ENCODE measurements at regions not wholly inside any gene's neighbourhood (a gene's known extent, or its start where the extent isn't known, plus 50 kb on each side); places are given as distances from the start of the nearest gene placed in this dataset.

DNA sequence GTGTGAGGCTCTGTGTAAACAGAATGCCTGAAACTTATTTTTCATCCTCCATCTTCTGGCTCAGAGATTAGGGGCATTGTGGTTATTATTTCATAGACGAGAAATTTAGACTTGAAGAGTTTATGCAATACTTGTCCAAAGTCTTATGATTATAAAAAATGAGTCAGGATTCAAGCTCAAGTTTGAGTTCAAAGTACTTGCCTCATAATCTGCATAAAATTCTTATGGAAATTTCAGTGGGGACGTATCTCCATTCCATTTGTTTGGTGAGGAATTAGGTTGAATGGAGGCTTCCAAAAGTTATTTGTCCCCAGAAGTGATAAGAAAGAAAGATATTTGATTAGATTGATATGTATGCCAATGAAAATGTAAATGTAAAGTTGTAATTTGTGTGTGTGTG lies 93.7 kb upstream of the CLVS2 start:
- H3K4me1 Mint-ChIP-seq: peaks cover 4% of the 10 kb centered on the region; the same call in 2 of the 3 replicates
- no peak for TF ChIP-seq ZNF331 (CRISPR knock-in tag; IDR thresholded peaks at IDR 0.05; ENCODE audit: low read depth)
- no peak for TF ChIP-seq EZH2phosphoT487 (IDR thresholded peaks at IDR 0.05; ENCODE audit: unreplicated experiment)
- no peaks in the 10 kb centered on the region for H3K27me3 ChIP-seq (ENCODE audit: insufficient read depth)
- no peaks in the 10 kb centered on the region for H3K36me3 ChIP-seq (ENCODE audit: insufficient read depth)
- no peak for ATAC-seq
- H3K9me3 Mint-ChIP-seq: no peaks in the 10 kb centered on the region
- no peak overlapping the region for H3K27ac ChIP-seq (ENCODE audit: low read depth)
- no peaks in the 10 kb centered on the region for H3K79me2 ChIP-seq (replicated peaks; ENCODE audit: insufficient read depth)
- no peak overlapping the region for H3K27ac Mint-ChIP-seq
- no peaks in the 10 kb centered on the region for H3K36me3 Mint-ChIP-seq (ENCODE audit: low read depth)
- H2AFZ ChIP-seq: no peak overlapping the region
- DNase-seq (ENCODE audit: low spot score): no peak
- H3K27me3 Mint-ChIP-seq (ENCODE audit: insufficient read depth, low read depth, poor library complexity): no peaks in the 10 kb centered on the region
- no peaks in the 10 kb centered on the region for H4K20me1 ChIP-seq (replicated peaks; ENCODE audit: insufficient read depth)
- H3K4me2 ChIP-seq: no peak overlapping the region
- H3F3A ChIP-seq (replicated peaks; ENCODE audit: low read depth): no peaks in the 10 kb centered on the region
- H3K9me2 ChIP-seq (ENCODE audit: insufficient read depth): peaks cover 8% of the 10 kb centered on the region; the same call in 1 of the 2 replicates
- no peak overlapping the region for H3K4me3 Mint-ChIP-seq
- H3K4me3 ChIP-seq: no peak overlapping the region
- H3K4me1 ChIP-seq (ENCODE audit: insufficient read depth): peaks cover 7% of the 10 kb centered on the region

DNA sequence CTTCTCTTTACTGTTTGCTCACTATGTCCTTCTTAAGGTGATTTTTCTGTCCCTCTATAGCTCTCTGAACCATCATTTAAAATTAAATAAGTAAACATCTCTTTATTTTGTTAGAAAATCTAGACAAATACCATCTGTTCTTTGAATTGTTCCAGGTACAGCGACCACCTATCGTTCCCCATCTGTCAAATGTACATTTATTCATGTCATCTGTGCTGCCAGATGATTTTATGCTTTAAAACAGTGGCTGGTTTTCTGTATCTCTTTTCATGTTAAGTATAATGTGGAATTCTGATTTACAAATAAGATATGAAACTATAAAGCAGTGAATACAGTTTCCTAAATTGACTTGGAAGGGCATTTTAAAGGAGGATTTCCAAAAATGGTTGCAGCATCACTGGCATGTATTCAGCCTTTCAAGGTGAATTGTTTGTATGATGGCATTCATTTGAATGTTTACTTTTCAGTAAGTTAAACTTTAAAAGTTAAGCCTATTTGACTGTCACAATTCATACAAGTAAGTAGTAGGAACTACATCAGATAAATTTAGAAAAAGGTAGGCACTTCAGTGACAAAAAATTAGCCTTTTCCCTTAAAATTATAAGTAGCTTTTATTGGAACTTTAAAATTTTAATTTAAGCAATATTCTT lies 92.6 kb upstream of the CLVS2 start:
- Mint-ChIP-seq H3K4me1 (peaks cover 4% of the 10 kb centered on the region; the same call in 2 of the 3 replicates), H3K27me3 (ENCODE audit: insufficient read depth, low read depth, poor library complexity) (no peaks in the 10 kb centered on the region), H3K4me3 (no peak overlapping the region), H3K27ac (no peak overlapping the region), H3K36me3 (ENCODE audit: low read depth) (no peaks in the 10 kb centered on the region), H3K9me3 (no peaks in the 10 kb centered on the region)
- Histone ChIP-seq H3K79me2 (replicated peaks; ENCODE audit: insufficient read depth) (no peaks in the 10 kb centered on the region), H2AFZ (no peak overlapping the region), H3K27ac (ENCODE audit: low read depth) (no peak overlapping the region), H3K4me3 (no peak overlapping the region), H3K4me2 (no peak overlapping the region), H4K20me1 (replicated peaks; ENCODE audit: insufficient read depth) (no peaks in the 10 kb centered on the region), H3K4me1 (ENCODE audit: insufficient read depth) (peaks cover 7% of the 10 kb centered on the region), H3K9me2 (ENCODE audit: insufficient read depth) (peaks cover 8% of the 10 kb centered on the region; the same call in 1 of the 2 replicates), H3K36me3 (ENCODE audit: insufficient read depth) (no peaks in the 10 kb centered on the region), H3K27me3 (ENCODE audit: insufficient read depth) (no peaks in the 10 kb centered on the region), H3F3A (replicated peaks; ENCODE audit: low read depth) (no peaks in the 10 kb centered on the region)
- DNase-seq (ENCODE audit: low spot score) (no peak), ATAC-seq (no peak)
- TF ChIP-seq NANOG (IDR thresholded peaks at IDR 0.05; ENCODE audit: borderline replicate concordance) (no peak), JUNB (IDR thresholded peaks at IDR 0.05; ENCODE audit: unreplicated experiment) (no peak), ZNF114 (CRISPR knock-in tag; IDR thresholded peaks at IDR 0.05) (no peak), CREB1 (CRISPR knock-in tag; IDR thresholded peaks at IDR 0.05; ENCODE audit: low read depth) (no peak), EZH2 (IDR thresholded peaks at IDR 0.05; ENCODE audit: low read depth, unreplicated experiment) (no peak), ZNF331 (CRISPR knock-in tag; IDR thresholded peaks at IDR 0.05; ENCODE audit: low read depth) (no peak), EZH2phosphoT487 (IDR thresholded peaks at IDR 0.05; ENCODE audit: unreplicated experiment) (no peak), POLR2AphosphoS5 (IDR thresholded peaks at IDR 0.05; ENCODE audit: low read depth) (no peak)
- TF ChIP-seq, protein P1, sequence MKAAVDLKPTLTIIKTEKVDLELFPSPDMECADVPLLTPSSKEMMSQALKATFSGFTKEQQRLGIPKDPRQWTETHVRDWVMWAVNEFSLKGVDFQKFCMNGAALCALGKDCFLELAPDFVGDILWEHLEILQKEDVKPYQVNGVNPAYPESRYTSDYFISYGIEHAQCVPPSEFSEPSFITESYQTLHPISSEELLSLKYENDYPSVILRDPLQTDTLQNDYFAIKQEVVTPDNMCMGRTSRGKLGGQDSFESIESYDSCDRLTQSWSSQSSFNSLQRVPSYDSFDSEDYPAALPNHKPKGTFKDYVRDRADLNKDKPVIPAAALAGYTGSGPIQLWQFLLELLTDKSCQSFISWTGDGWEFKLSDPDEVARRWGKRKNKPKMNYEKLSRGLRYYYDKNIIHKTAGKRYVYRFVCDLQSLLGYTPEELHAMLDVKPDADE (IDR thresholded peaks at IDR 0.05): no peak
- TF ChIP-seq, protein P2, sequence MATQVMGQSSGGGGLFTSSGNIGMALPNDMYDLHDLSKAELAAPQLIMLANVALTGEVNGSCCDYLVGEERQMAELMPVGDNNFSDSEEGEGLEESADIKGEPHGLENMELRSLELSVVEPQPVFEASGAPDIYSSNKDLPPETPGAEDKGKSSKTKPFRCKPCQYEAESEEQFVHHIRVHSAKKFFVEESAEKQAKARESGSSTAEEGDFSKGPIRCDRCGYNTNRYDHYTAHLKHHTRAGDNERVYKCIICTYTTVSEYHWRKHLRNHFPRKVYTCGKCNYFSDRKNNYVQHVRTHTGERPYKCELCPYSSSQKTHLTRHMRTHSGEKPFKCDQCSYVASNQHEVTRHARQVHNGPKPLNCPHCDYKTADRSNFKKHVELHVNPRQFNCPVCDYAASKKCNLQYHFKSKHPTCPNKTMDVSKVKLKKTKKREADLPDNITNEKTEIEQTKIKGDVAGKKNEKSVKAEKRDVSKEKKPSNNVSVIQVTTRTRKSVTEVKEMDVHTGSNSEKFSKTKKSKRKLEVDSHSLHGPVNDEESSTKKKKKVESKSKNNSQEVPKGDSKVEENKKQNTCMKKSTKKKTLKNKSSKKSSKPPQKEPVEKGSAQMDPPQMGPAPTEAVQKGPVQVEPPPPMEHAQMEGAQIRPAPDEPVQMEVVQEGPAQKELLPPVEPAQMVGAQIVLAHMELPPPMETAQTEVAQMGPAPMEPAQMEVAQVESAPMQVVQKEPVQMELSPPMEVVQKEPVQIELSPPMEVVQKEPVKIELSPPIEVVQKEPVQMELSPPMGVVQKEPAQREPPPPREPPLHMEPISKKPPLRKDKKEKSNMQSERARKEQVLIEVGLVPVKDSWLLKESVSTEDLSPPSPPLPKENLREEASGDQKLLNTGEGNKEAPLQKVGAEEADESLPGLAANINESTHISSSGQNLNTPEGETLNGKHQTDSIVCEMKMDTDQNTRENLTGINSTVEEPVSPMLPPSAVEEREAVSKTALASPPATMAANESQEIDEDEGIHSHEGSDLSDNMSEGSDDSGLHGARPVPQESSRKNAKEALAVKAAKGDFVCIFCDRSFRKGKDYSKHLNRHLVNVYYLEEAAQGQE (IDR thresholded peaks at IDR 0.05; ENCODE audit: unreplicated experiment): no peak
- TF ChIP-seq, protein P3, sequence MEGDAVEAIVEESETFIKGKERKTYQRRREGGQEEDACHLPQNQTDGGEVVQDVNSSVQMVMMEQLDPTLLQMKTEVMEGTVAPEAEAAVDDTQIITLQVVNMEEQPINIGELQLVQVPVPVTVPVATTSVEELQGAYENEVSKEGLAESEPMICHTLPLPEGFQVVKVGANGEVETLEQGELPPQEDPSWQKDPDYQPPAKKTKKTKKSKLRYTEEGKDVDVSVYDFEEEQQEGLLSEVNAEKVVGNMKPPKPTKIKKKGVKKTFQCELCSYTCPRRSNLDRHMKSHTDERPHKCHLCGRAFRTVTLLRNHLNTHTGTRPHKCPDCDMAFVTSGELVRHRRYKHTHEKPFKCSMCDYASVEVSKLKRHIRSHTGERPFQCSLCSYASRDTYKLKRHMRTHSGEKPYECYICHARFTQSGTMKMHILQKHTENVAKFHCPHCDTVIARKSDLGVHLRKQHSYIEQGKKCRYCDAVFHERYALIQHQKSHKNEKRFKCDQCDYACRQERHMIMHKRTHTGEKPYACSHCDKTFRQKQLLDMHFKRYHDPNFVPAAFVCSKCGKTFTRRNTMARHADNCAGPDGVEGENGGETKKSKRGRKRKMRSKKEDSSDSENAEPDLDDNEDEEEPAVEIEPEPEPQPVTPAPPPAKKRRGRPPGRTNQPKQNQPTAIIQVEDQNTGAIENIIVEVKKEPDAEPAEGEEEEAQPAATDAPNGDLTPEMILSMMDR (conservative IDR thresholded peaks at IDR 0.05; ENCODE audit: low read depth in 2 of 2): no peak
